Neural progenitor cell (in vitro differentiated cells): ENCODE measurements at regions not wholly inside any gene's neighbourhood (a gene's known extent, or its start where the extent isn't known, plus 50 kb on each side); places are given as distances from the start of the nearest gene placed in this dataset.

Experiments used
- EZH2 ChIP-seq: fragments of 200-600 bp; sonication (generic); IDR thresholded peaks from 2 replicates; pipeline ENCODE4 v1.6.1; 2017; ENCODE audit warnings: antibody characterized with exemption, mild to moderate bottlenecking, moderate library complexity
- EZH2phosphoT487 ChIP-seq: fragments of 200-600 bp; sonication (generic); IDR thresholded peaks from 2 replicates; pipeline ENCODE4 v1.6.1; 2017; ENCODE audit warnings: antibody characterized with exemption
- TF ChIP-seq, protein P1 (sequence below): fragments of 200-600 bp; sonication (generic); IDR thresholded peaks from 2 replicates; pipeline ENCODE4 v1.5.1; 2017; ENCODE audit warnings: antibody characterized with exemption, mild to moderate bottlenecking

DNA sequence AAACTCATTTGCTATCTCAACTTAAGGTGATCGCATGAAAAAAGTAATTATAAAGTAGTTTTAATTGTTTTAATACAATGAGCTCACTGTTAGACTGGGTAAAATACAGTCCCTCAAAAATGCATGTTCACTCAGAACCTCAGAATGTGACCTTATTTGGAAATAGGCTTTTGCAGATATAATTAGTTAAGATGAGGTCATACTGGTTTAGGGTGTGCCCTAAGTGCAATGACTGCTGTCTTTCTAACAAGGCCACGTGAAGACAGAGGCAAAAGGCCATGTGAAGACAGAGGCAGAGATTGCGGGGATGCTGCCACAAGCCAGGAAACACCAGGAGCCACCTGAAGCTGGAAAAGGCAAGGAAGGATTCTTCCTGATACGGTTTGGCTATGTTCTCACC is 262.1 kb downstream of the NKX6-1 start:
- TF ChIP-seq, protein P1, sequence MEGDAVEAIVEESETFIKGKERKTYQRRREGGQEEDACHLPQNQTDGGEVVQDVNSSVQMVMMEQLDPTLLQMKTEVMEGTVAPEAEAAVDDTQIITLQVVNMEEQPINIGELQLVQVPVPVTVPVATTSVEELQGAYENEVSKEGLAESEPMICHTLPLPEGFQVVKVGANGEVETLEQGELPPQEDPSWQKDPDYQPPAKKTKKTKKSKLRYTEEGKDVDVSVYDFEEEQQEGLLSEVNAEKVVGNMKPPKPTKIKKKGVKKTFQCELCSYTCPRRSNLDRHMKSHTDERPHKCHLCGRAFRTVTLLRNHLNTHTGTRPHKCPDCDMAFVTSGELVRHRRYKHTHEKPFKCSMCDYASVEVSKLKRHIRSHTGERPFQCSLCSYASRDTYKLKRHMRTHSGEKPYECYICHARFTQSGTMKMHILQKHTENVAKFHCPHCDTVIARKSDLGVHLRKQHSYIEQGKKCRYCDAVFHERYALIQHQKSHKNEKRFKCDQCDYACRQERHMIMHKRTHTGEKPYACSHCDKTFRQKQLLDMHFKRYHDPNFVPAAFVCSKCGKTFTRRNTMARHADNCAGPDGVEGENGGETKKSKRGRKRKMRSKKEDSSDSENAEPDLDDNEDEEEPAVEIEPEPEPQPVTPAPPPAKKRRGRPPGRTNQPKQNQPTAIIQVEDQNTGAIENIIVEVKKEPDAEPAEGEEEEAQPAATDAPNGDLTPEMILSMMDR: no peak
- TF ChIP-seq EZH2 (no peak), EZH2phosphoT487 (no peak)
